ENCODE measurements at regions not wholly inside any gene's neighbourhood (a gene's known extent, or its start where the extent isn't known, plus 50 kb on each side); places are given as distances from the start of the nearest gene placed in this dataset.

- Histone ChIP-seq H3K36me3 (ENCODE audit: control insufficient read depth in 1 of 2, insufficient read depth in 2 of 2, low read length in 2 of 2) (no peaks in the 10 kb centered on the region), H4K20me1 (ENCODE audit: insufficient read depth) (no peaks in the 10 kb centered on the region), H2AFZ (ENCODE audit: low read depth, low read length, poor library complexity, severe bottlenecking) (no peak overlapping the region), H3K79me2 (ENCODE audit: insufficient read depth, low read length) (no peaks in the 10 kb centered on the region), H3K27me3 (ENCODE audit: insufficient read depth, low read length) (no peaks in the 10 kb centered on the region; the same call in 1 of the 2 replicates), H3K4me1 (ENCODE audit: control insufficient read depth in 1 of 2, insufficient read depth in 2 of 2, low read length in 2 of 2) (no peaks in the 10 kb centered on the region), H3K27ac (ENCODE audit: low read depth, low read length) (no peak overlapping the region), H3K9me3 (ENCODE audit: control insufficient read depth in 1 of 2, insufficient read depth in 1 of 2, low read depth in 1 of 2, low read length in 2 of 2) (no peaks in the 10 kb centered on the region), H3K9ac (ENCODE audit: low read length) (no peak overlapping the region), H3K9me2 (ENCODE audit: insufficient read depth) (no peaks in the 10 kb centered on the region), H3K4me2 (ENCODE audit: low read length) (no peak overlapping the region), H3K4me3 (replicated peaks in 1 of 2; ENCODE audit: low read depth in 1 of 2, low read length in 2 of 2) (no peak overlapping the region)
- BruUV-seq (replicated peaks), result no TSS peak
- no peak for DNase-seq (ENCODE audit: low read depth, low spot score)
- CTCF ChIA-PET, result no interaction called here
- intact Hi-C loops (cut with micrococcal nuclease), result no loop called here
- RAD21 ChIA-PET (ENCODE audit: low non-redundant PET in 1 of 2, low total read pairs in 2 of 2, uncharacterized antibody in 2 of 2, unreplicated experiment in 2 of 2), result no interaction called here
- ATAC-seq, result no peak
- no peak for TF ChIP-seq EZH2phosphoT487 (IDR thresholded peaks at IDR 0.05; ENCODE audit: borderline replicate concordance)
- TF ChIP-seq CBX3 (IDR thresholded peaks at IDR 0.05; ENCODE audit: low read depth), result no peak
- TF ChIP-seq YY1 (IDR thresholded peaks at IDR 0.05; ENCODE audit: extremely low read depth, insufficient replicate concordance, low read depth, low read length), result no peak
- TF ChIP-seq CEBPB (IDR thresholded peaks at IDR 0.05; ENCODE audit: low read depth), result no peak
- no peak for TF ChIP-seq EZH2 (IDR thresholded peaks at IDR 0.05)
- TF ChIP-seq POLR2A (IDR thresholded peaks at IDR 0.05; ENCODE audit: borderline replicate concordance, extremely low read depth, insufficient read depth, insufficient read length), result no peak
- POLR2A ChIA-PET, result no interaction called here
Observed at GRCh38 chr2:102929721-102930120, 167.9 kb downstream of the TMEM182 start.

- no peak overlapping the region for H3K9ac ChIP-seq (ENCODE audit: low read length)
- no peaks in the 10 kb centered on the region for H3K36me3 ChIP-seq (ENCODE audit: control insufficient read depth in 1 of 2, insufficient read depth in 2 of 2, low read length in 2 of 2)
- intact Hi-C loops (cut with micrococcal nuclease), result no loop called here
- no peaks in the 10 kb centered on the region for H3K4me1 ChIP-seq (ENCODE audit: control insufficient read depth in 1 of 2, insufficient read depth in 2 of 2, low read length in 2 of 2)
- no peak overlapping the region for H3K4me2 ChIP-seq (ENCODE audit: low read length)
- H3K9me2 ChIP-seq (ENCODE audit: insufficient read depth), result no peaks in the 10 kb centered on the region
- H3K9me3 ChIP-seq (ENCODE audit: control insufficient read depth in 1 of 2, insufficient read depth in 1 of 2, low read depth in 1 of 2, low read length in 2 of 2), result no peaks in the 10 kb centered on the region
- no peak for DNase-seq (ENCODE audit: low read depth, low spot score)
- H3K79me2 ChIP-seq (ENCODE audit: insufficient read depth, low read length), result no peaks in the 10 kb centered on the region
- no peak for ATAC-seq
- H3K4me3 ChIP-seq (replicated peaks in 1 of 2; ENCODE audit: low read depth in 1 of 2, low read length in 2 of 2), result no peak overlapping the region
- no peak overlapping the region for H2AFZ ChIP-seq (ENCODE audit: low read depth, low read length, poor library complexity, severe bottlenecking)
- ChIA-PET CTCF (no interaction called here), POLR2A (no interaction called here), RAD21 (ENCODE audit: low non-redundant PET in 1 of 2, low total read pairs in 2 of 2, uncharacterized antibody in 2 of 2, unreplicated experiment in 2 of 2) (no interaction called here)
- no peaks in the 10 kb centered on the region for H3K27me3 ChIP-seq (ENCODE audit: insufficient read depth, low read length)
- no peak overlapping the region for H3K27ac ChIP-seq (ENCODE audit: low read depth, low read length)
- no TSS peak for BruUV-seq (replicated peaks)
- H4K20me1 ChIP-seq (ENCODE audit: insufficient read depth), result no peaks in the 10 kb centered on the region
- TF ChIP-seq TCF7L2 (IDR thresholded peaks at IDR 0.05; ENCODE audit: borderline replicate concordance, extremely low read depth, insufficient read depth, insufficient read length) (no peak), ZBTB33 (IDR thresholded peaks at IDR 0.05; ENCODE audit: extremely low read depth, insufficient replicate concordance, low read length) (no peak), RAD21 (IDR thresholded peaks at IDR 0.05; ENCODE audit: low read depth) (no peak), ATF3 (IDR thresholded peaks at IDR 0.05) (no peak), REST (IDR thresholded peaks at IDR 0.05; ENCODE audit: low read depth) (no peak), ELF1 (IDR thresholded peaks at IDR 0.05; ENCODE audit: borderline replicate concordance, low read depth) (no peak), SIN3A (IDR thresholded peaks at IDR 0.05; ENCODE audit: low read depth) (no peak), CBX3 (IDR thresholded peaks at IDR 0.05; ENCODE audit: low read depth) (no peak), JUND (IDR thresholded peaks at IDR 0.05) (no peak), EGR1 (IDR thresholded peaks at IDR 0.05; ENCODE audit: low read depth) (no peak), EZH2phosphoT487 (IDR thresholded peaks at IDR 0.05; ENCODE audit: borderline replicate concordance) (no peak), FOSL1 (IDR thresholded peaks at IDR 0.05; ENCODE audit: low read depth) (no peak), SRF (IDR thresholded peaks at IDR 0.05; ENCODE audit: low read depth) (no peak), ZFX (IDR thresholded peaks at IDR 0.05) (no peak)
Observed at GRCh38 chr2:102932501-102932900, 170.7 kb downstream of the TMEM182 start.

All from HCT116 (cell line).